H1 (cell line): ENCODE measurements at regions not wholly inside any gene's neighbourhood (a gene's known extent, or its start where the extent isn't known, plus 50 kb on each side); places are given as distances from the start of the nearest gene placed in this dataset.

Experiments
- CTCF ChIA-PET: fragments of 300-600 bp; sonication (Branson Sonifier 250); formaldehyde crosslinking; loops from one replicate; lab custom pipeline; 2021; ENCODE audit not compliant: partially characterized antibody; lab: Charles Lee
- POLR2A ChIA-PET: fragments of 300-600 bp; sonication (Branson Sonifier 250); formaldehyde crosslinking; loops from one replicate; lab custom pipeline; 2021; ENCODE audit warnings: inconsistent platforms; ENCODE audit not compliant: partially characterized antibody; lab: Charles Lee
- DNase-seq, 2 experiments: peaks; one replicate each; pipeline versions ENCODE4 v3.0.0 to v3.0.0-alpha.2; 2010 to 2022; ENCODE audit warnings: low spot score in 2 of 2, low read depth in 1 of 2, mixed read lengths in 1 of 2
- FAIRE-seq: peaks from 2 replicates; lab custom pipeline; 2011; peaks lifted over from hg19 to GRCh38; lab: Jason Lieb, UNC
- H2AFZ ChIP-seq: 2 replicates; pipeline ENCODE4 v1.8.1; 2012; ENCODE audit warnings: low read length, inconsistent platforms
- H2AK5ac ChIP-seq: 2 replicates; pipeline ENCODE4 v1.6.1; 2013; ENCODE audit warnings: low read depth, low read length
- H2BK120ac ChIP-seq: replicated peaks from 2 replicates; pipeline ENCODE3; 2013; ENCODE audit warnings: low read depth, low read length, inconsistent platforms
- H2BK12ac ChIP-seq: 2 replicates; pipeline ENCODE4 v1.6.1; 2013; ENCODE audit warnings: low read depth, low read length
- H2BK15ac ChIP-seq: 2 replicates; pipeline ENCODE4 v1.6.1; 2013; ENCODE audit warnings: low read length
- H2BK20ac ChIP-seq: 2 replicates; pipeline ENCODE4 v1.6.1; 2013; ENCODE audit warnings: low read length
- H2BK5ac ChIP-seq: 2 replicates; pipeline ENCODE4 v1.6.1; 2013; ENCODE audit warnings: low read depth, low read length
- H3K14ac ChIP-seq: 2 replicates; pipeline ENCODE4 v1.6.1; 2013; ENCODE audit warnings: inconsistent platforms; ENCODE audit not compliant: insufficient read length
- H3K18ac ChIP-seq: 2 replicates; pipeline ENCODE4 v1.6.1; 2013; ENCODE audit warnings: low read length; ENCODE audit errors: extremely low read depth
- H3K23ac ChIP-seq: 2 replicates; pipeline ENCODE4 v1.6.1; 2013; ENCODE audit warnings: inconsistent platforms; ENCODE audit not compliant: insufficient read length
- H3K23me2 ChIP-seq: 2 replicates; pipeline ENCODE4 v1.6.1; 2013; ENCODE audit warnings: low read depth, low read length
- H3K27ac ChIP-seq: 2 replicates; pipeline ENCODE4 v1.6.1; 2011; ENCODE audit warnings: low read depth, low read length, inconsistent platforms
- H3K27me3 ChIP-seq, 4 experiments: replicated peaks in 1 of 4; 1 replicate in 1 of 4; 2 replicates in 3 of 4; pipeline versions ENCODE4 v1.6.1 to v1.8.1; 2011 to 2013; ENCODE audit warnings: low read length in 3 of 4, mild to moderate bottlenecking in 3 of 4, inconsistent platforms in 2 of 4, mixed read lengths in 2 of 4, moderate library complexity in 1 of 4; ENCODE audit not compliant: control insufficient read depth in 3 of 4, insufficient read depth in 3 of 4; ENCODE audit errors: extremely low read depth in 1 of 4
- H3K36me3 ChIP-seq, 4 experiments: 2 replicates each; pipeline versions ENCODE4 v1.6.1 to v1.8.1; 2011 to 2013; ENCODE audit warnings: mild to moderate bottlenecking in 4 of 4, low read length in 3 of 4, moderate library complexity in 2 of 4, control low read depth in 1 of 4, inconsistent platforms in 1 of 4; ENCODE audit not compliant: insufficient read depth in 4 of 4, control insufficient read depth in 2 of 4
- H3K4ac ChIP-seq: replicated peaks from 2 replicates; pipeline ENCODE3; 2013; ENCODE audit warnings: low read length, low read depth, mixed read lengths, inconsistent platforms; ENCODE audit not compliant: insufficient read length
- H3K4me1 ChIP-seq, 4 experiments: replicated peaks in 1 of 4; 1 replicate in 1 of 4; 2 replicates in 3 of 4; pipeline versions ENCODE4 v1.6.1 to v1.8.1; 2011 to 2013; ENCODE audit warnings: low read length in 3 of 4, inconsistent platforms in 2 of 4, mixed read lengths in 1 of 4; ENCODE audit not compliant: insufficient read depth in 4 of 4, control insufficient read depth in 3 of 4
- H3K4me2 ChIP-seq, 2 experiments: 2 replicates each; pipeline versions ENCODE4 v1.6.1 to v1.8.1; 2011 to 2013; ENCODE audit warnings: low read depth in 2 of 2, low read length in 2 of 2, control low read depth in 1 of 2, inconsistent platforms in 1 of 2, mild to moderate bottlenecking in 1 of 2; ENCODE audit not compliant: insufficient read depth in 1 of 2
- H3K4me3 ChIP-seq, 4 experiments: fragments of 200-600, 300-600 bp in 1 of 4; sonication (generic), shearing (Covaris generic), sonication (Bioruptor Twin) in 1 of 4; 2 replicates each; pipeline versions ENCODE4 v1.5.1 to v1.8.1; 2011 to 2016; ENCODE audit warnings: low read length in 4 of 4, low read depth in 3 of 4, control low read depth in 2 of 4, inconsistent platforms in 2 of 4, mild to moderate bottlenecking in 2 of 4, mixed read lengths in 1 of 4, moderate library complexity in 1 of 4; ENCODE audit not compliant: insufficient read depth in 2 of 4; ENCODE audit errors: extremely low read depth in 1 of 4
- H3K56ac ChIP-seq: replicated peaks from 2 replicates; pipeline ENCODE3; 2013; ENCODE audit warnings: low read depth, mild to moderate bottlenecking, mixed read lengths, low read length, inconsistent platforms; ENCODE audit not compliant: insufficient read length
- H3K79me1 ChIP-seq: 2 replicates; pipeline ENCODE4 v1.6.1; 2013; ENCODE audit warnings: low read depth, low read length, control low read depth
- H3K79me2 ChIP-seq, 2 experiments: 2 replicates each; pipeline versions ENCODE4 v1.6.1 to v1.8.1; 2012 to 2013; ENCODE audit warnings: low read length in 2 of 2, mild to moderate bottlenecking in 2 of 2, inconsistent platforms in 1 of 2; ENCODE audit not compliant: insufficient read depth in 2 of 2, control insufficient read depth in 1 of 2
- H3K9ac ChIP-seq, 4 experiments: replicated peaks in 1 of 4; 1 replicate in 1 of 4; 2 replicates in 3 of 4; pipeline versions ENCODE4 v1.6.1 to v1.8.1; 2011 to 2013; ENCODE audit warnings: low read depth in 3 of 4, low read length in 3 of 4, control low read depth in 2 of 4, mild to moderate bottlenecking in 2 of 4, moderate library complexity in 2 of 4, inconsistent platforms in 1 of 4; ENCODE audit errors: extremely low read depth in 1 of 4
- H3K9me3 ChIP-seq, 2 experiments: 2 replicates each; pipeline versions ENCODE4 v1.6.1 to v1.8.1; 2012 to 2013; ENCODE audit warnings: mild to moderate bottlenecking in 2 of 2, moderate library complexity in 2 of 2, control low read depth in 1 of 2, inconsistent platforms in 1 of 2, low read depth in 1 of 2, low read length in 1 of 2, mixed read lengths in 1 of 2; ENCODE audit not compliant: insufficient read depth in 2 of 2
- H4K20me1 ChIP-seq, 2 experiments: replicated peaks in 1 of 2; 2 replicates each; pipeline versions ENCODE3 to v1.8.1; 2011 to 2013; ENCODE audit warnings: inconsistent platforms in 2 of 2, low read length in 2 of 2, mild to moderate bottlenecking in 1 of 2; ENCODE audit not compliant: insufficient read depth in 2 of 2, control insufficient read depth in 1 of 2
- H4K5ac ChIP-seq: 2 replicates; pipeline ENCODE4 v1.6.1; 2013; ENCODE audit warnings: low read length, low read depth, mixed read lengths, inconsistent platforms; ENCODE audit not compliant: insufficient read length
- H4K8ac ChIP-seq: 2 replicates; pipeline ENCODE4 v1.8.0; 2013; ENCODE audit warnings: mild to moderate bottlenecking, moderate library complexity, low read length, inconsistent platforms; ENCODE audit not compliant: insufficient read depth; ENCODE audit errors: extremely low read depth
- H4K91ac ChIP-seq: replicated peaks from 2 replicates; pipeline ENCODE3; 2013; ENCODE audit warnings: low read length, mixed read lengths, inconsistent platforms; ENCODE audit not compliant: insufficient read length
- CTBP2 ChIP-seq: IDR thresholded peaks from 2 replicates; pipeline ENCODE4 v1.7.0; 2011; ENCODE audit warnings: borderline replicate concordance, mild to moderate bottlenecking, moderate library complexity, mixed read lengths, low read length; ENCODE audit not compliant: insufficient read depth, insufficient read length
- JUN ChIP-seq: IDR thresholded peaks from 2 replicates; pipeline ENCODE4 v1.6.1; 2011; ENCODE audit warnings: low read depth, mild to moderate bottlenecking, improper control_type of control experiment, low read length
- NRF1 ChIP-seq: IDR thresholded peaks from 2 replicates; pipeline ENCODE4 v1.6.1; 2011; ENCODE audit warnings: mild to moderate bottlenecking, low read depth, low read length, improper control_type of control experiment
- PHF8 ChIP-seq: fragments of 200-600 bp; sonication (generic); conservative IDR thresholded peaks from 2 replicates; pipeline ENCODE4 v1.7.1; 2012; ENCODE audit warnings: low read depth, mild to moderate bottlenecking, inconsistent platforms, low read length, moderate library complexity
- RAD21 ChIP-seq, 2 experiments: IDR thresholded peaks in 1 of 2; conservative IDR thresholded peaks in 1 of 2; 2 replicates each; pipeline ENCODE4 v1.6.1; 2011; ENCODE audit warnings: low read depth in 2 of 2, low read length in 2 of 2, improper control_type of control experiment in 1 of 2, inconsistent platforms in 1 of 2, mild to moderate bottlenecking in 1 of 2, moderate library complexity in 1 of 2
- RBBP5 ChIP-seq: IDR thresholded peaks from 2 replicates; pipeline ENCODE4 v1.7.1; 2012; ENCODE audit warnings: low read depth, mild to moderate bottlenecking, inconsistent platforms, low read length, moderate library complexity, borderline replicate concordance
- RFX5 ChIP-seq: IDR thresholded peaks from 2 replicates; pipeline ENCODE4 v1.6.1; 2011; ENCODE audit warnings: low read depth, low read length, improper control_type of control experiment, borderline replicate concordance
- RNF2 ChIP-seq: fragments of 200-900, 300-1000 bp; sonication (generic); IDR thresholded peaks from 2 replicates; pipeline ENCODE4 v1.7.1; 2016; ENCODE audit warnings: borderline replicate concordance, low read depth, mild to moderate bottlenecking, antibody characterized with exemption, low read length; ENCODE audit not compliant: poor library complexity, severe bottlenecking; ENCODE audit errors: missing control alignments
- SP1 ChIP-seq: IDR thresholded peaks from 2 replicates; pipeline ENCODE4 v1.6.1; 2011; ENCODE audit warnings: low read depth, low read length
- SUZ12 ChIP-seq: fragments of 200-600 bp; sonication (generic); IDR thresholded peaks from 2 replicates; pipeline ENCODE4 v1.6.1; 2012; ENCODE audit warnings: mild to moderate bottlenecking, inconsistent platforms, low read length, moderate library complexity, mixed read lengths
- TBP ChIP-seq: IDR thresholded peaks from 2 replicates; pipeline ENCODE4 v1.6.1; 2011; ENCODE audit warnings: low read depth, low read length, improper control_type of control experiment
- TEAD4 ChIP-seq: IDR thresholded peaks from 2 replicates; pipeline ENCODE4 v1.6.1; 2012; ENCODE audit warnings: low read depth, low read length, inconsistent platforms, mixed read lengths
- WGBS, 2 experiments: shearing (Covaris generic) in 1 of 2; methylation state at CpG; one replicate each; pipeline versions ENCODE4 v1.1.6 to v1.1.7; 2013 to 2015; ENCODE audit warnings: low lambda C conversion rate in 2 of 2, mixed read lengths in 2 of 2, inconsistent platforms in 1 of 2, low coverage in 1 of 2, missing lambda C conversion rate in 1 of 2; ENCODE audit not compliant: insufficient replicate concordance in 2 of 2, insufficient coverage in 1 of 2, insufficient read length in 1 of 2; ENCODE audit errors: extremely low coverage in 1 of 2, missing lambda C conversion rate in 1 of 2; 5-methylcytosine and 5-hydroxymethylcytosine counted together

GRCh38 chr18:22637787-22638186 is 220.1 kb upstream of the CTAGE1 start:
- H3K23ac ChIP-seq = no peak overlapping the region
- no peak overlapping the region for H2AFZ ChIP-seq
- no peaks in the 10 kb centered on the region for H3K9me3 ChIP-seq
- H3K18ac ChIP-seq = no peak overlapping the region
- no peak overlapping the region for H3K4me2 ChIP-seq
- H2AK5ac ChIP-seq = no peak overlapping the region
- no peak overlapping the region for H3K9ac ChIP-seq
- no peaks in the 10 kb centered on the region for H4K20me1 ChIP-seq
- no peak overlapping the region for H3K4me3 ChIP-seq
- no peaks in the 10 kb centered on the region for H3K79me1 ChIP-seq
- no peak overlapping the region for H4K8ac ChIP-seq
- H3K23me2 ChIP-seq = no peaks in the 10 kb centered on the region
- H3K36me3 ChIP-seq = no peaks in the 10 kb centered on the region
- DNase-seq = no peak
- H2BK5ac ChIP-seq = no peak overlapping the region
- 92% methylated on average over 1 of the region's 1 CpG; no CpG with 5 or more reads in 1 of the 2 experiments for whole genome bisulfite sequencing, 2 experiments
- H3K14ac ChIP-seq = no peak overlapping the region
- H3K27me3 ChIP-seq = no peaks in the 10 kb centered on the region; a peak in 1 of 7 replicates
- H4K91ac ChIP-seq = no peak overlapping the region
- H2BK120ac ChIP-seq = no peak overlapping the region
- H2BK12ac ChIP-seq = no peak overlapping the region
- no peaks in the 10 kb centered on the region for H3K79me2 ChIP-seq
- ChIA-PET CTCF (no interaction called here), POLR2A (no interaction called here)
- no peak overlapping the region for H3K27ac ChIP-seq
- H3K4ac ChIP-seq = no peak overlapping the region
- H3K56ac ChIP-seq = no peak overlapping the region
- no peak overlapping the region for H2BK15ac ChIP-seq
- no peak for FAIRE-seq
- TF ChIP-seq TBP = no peak
- no peak for TF ChIP-seq RBBP5
- no peak for TF ChIP-seq TEAD4
- TF ChIP-seq RAD21 (IDR thresholded peaks at IDR 0.05 in 1 of 2, conservative IDR thresholded peaks at IDR 0.05 in 1 of 2; ENCODE audit: low read depth in 2 of 2, low read length in 2 of 2) = no peak
- TF ChIP-seq SP1 = no peak
- no peak for TF ChIP-seq NRF1
- TF ChIP-seq RFX5 = no peak
- no peak for TF ChIP-seq JUN
- TF ChIP-seq RNF2 = no peak
- no peak for TF ChIP-seq PHF8
- TF ChIP-seq SUZ12 = no peak
- no peak for TF ChIP-seq CTBP2
- H3K4me1 ChIP-seq = no peaks in the 10 kb centered on the region; a peak in 1 of 7 replicates
- no peak overlapping the region for H2BK20ac ChIP-seq
- no peak overlapping the region for H4K5ac ChIP-seq
